H1 (cell line): ENCODE measurements at regions not wholly inside any gene's neighbourhood (a gene's known extent, or its start where the extent isn't known, plus 50 kb on each side); places are given as distances from the start of the nearest gene placed in this dataset.

Experiments used
- ASH2L ChIP-seq: fragments of 200-600, 300-600 bp; sonication (generic); IDR thresholded peaks from one replicate; pipeline ENCODE4 v1.7.1; 2017; ENCODE audit warnings: low read length
- KDM5A ChIP-seq: fragments of 200-600 bp; IDR thresholded peaks from 2 replicates; pipeline ENCODE4 v1.7.1; 2012; ENCODE audit warnings: mild to moderate bottlenecking, low read length, inconsistent platforms, mixed read lengths
- NANOG ChIP-seq: IDR thresholded peaks from 2 replicates; pipeline ENCODE4 v1.6.1; 2011; ENCODE audit warnings: low read length, low read depth, mild to moderate bottlenecking, inconsistent platforms; ENCODE audit not compliant: insufficient read depth, poor library complexity, severe bottlenecking
- POLR2A ChIP-seq, 2 experiments: IDR thresholded peaks; 1 replicate in 1 of 2; 2 replicates in 1 of 2; pipeline ENCODE4 v1.6.1; 2011; ENCODE audit warnings: low read depth in 2 of 2, low read length in 2 of 2, mild to moderate bottlenecking in 2 of 2; ENCODE audit errors: control extremely low read depth in 1 of 2
- POLR2AphosphoS5 ChIP-seq: IDR thresholded peaks from 2 replicates; pipeline ENCODE4 v1.6.1; 2011; ENCODE audit warnings: low read depth, low read length
- SIN3A ChIP-seq, 2 experiments: IDR thresholded peaks in 1 of 2; conservative IDR thresholded peaks in 1 of 2; 2 replicates each; pipeline ENCODE4 v1.6.1; 2011 to 2012; ENCODE audit warnings: low read length in 2 of 2, improper control_type of control experiment in 1 of 2, low read depth in 1 of 2, mild to moderate bottlenecking in 1 of 2
- TBP ChIP-seq: IDR thresholded peaks from 2 replicates; pipeline ENCODE4 v1.6.1; 2011; ENCODE audit warnings: low read depth, low read length, improper control_type of control experiment
- YY1 ChIP-seq: IDR thresholded peaks from 2 replicates; pipeline ENCODE4 v1.6.1; 2011; ENCODE audit warnings: low read depth, mild to moderate bottlenecking, low read length
- TF ChIP-seq, protein P1 (sequence below), 3 experiments: IDR thresholded peaks; 1 replicate in 2 of 3; 2 replicates in 1 of 3; pipeline versions ENCODE4 v1.5.1 to v1.6.1; 2011; ENCODE audit warnings: low read length in 3 of 3, mild to moderate bottlenecking in 3 of 3, inconsistent platforms in 2 of 3, low read depth in 1 of 3, moderate library complexity in 1 of 3; ENCODE audit not compliant: insufficient read depth in 1 of 3; ENCODE audit errors: control extremely low read depth in 1 of 3

DNA sequence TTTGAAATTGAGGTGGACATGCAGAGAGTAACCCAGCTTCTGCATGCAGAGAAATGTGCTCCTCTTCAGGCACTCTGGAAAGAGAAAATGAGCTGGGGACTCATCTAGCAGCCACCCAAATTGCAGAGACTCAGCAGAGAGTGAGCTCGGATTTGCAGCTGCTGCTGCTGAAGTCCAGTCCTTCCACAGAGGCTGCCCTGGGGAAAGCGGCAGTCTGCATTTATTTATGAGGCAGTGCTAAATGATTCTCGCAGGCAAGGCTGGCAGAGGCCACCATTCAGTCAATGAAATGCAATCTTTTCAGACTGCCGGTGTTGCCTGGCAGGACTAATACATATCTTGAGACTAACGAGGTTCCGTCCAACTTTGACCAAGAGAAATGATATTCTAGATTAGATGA lies 404.8 kb downstream of the NLGN4X start:
- no peak for TF ChIP-seq YY1
- TF ChIP-seq, protein P1, sequence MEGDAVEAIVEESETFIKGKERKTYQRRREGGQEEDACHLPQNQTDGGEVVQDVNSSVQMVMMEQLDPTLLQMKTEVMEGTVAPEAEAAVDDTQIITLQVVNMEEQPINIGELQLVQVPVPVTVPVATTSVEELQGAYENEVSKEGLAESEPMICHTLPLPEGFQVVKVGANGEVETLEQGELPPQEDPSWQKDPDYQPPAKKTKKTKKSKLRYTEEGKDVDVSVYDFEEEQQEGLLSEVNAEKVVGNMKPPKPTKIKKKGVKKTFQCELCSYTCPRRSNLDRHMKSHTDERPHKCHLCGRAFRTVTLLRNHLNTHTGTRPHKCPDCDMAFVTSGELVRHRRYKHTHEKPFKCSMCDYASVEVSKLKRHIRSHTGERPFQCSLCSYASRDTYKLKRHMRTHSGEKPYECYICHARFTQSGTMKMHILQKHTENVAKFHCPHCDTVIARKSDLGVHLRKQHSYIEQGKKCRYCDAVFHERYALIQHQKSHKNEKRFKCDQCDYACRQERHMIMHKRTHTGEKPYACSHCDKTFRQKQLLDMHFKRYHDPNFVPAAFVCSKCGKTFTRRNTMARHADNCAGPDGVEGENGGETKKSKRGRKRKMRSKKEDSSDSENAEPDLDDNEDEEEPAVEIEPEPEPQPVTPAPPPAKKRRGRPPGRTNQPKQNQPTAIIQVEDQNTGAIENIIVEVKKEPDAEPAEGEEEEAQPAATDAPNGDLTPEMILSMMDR (IDR thresholded peaks at IDR 0.05; ENCODE audit: control extremely low read depth in 1 of 3, insufficient read depth in 1 of 3, low read depth in 1 of 3, low read length in 3 of 3), result no peak
- TF ChIP-seq NANOG, result no peak
- no peak for TF ChIP-seq POLR2AphosphoS5
- TF ChIP-seq SIN3A (conservative IDR thresholded peaks at IDR 0.05 in 1 of 2, IDR thresholded peaks at IDR 0.05 in 1 of 2; ENCODE audit: low read depth in 1 of 2, low read length in 2 of 2), result no peak
- no peak for TF ChIP-seq POLR2A (IDR thresholded peaks at IDR 0.05; ENCODE audit: control extremely low read depth in 1 of 2, low read depth in 2 of 2, low read length in 2 of 2)
- TF ChIP-seq ASH2L, result no peak
- TF ChIP-seq TBP, result no peak
- no peak for TF ChIP-seq KDM5A
